ENCODE measurements at regions not wholly inside any gene's neighbourhood (a gene's known extent, or its start where the extent isn't known, plus 50 kb on each side); places are given as distances from the start of the nearest gene placed in this dataset.

DNA sequence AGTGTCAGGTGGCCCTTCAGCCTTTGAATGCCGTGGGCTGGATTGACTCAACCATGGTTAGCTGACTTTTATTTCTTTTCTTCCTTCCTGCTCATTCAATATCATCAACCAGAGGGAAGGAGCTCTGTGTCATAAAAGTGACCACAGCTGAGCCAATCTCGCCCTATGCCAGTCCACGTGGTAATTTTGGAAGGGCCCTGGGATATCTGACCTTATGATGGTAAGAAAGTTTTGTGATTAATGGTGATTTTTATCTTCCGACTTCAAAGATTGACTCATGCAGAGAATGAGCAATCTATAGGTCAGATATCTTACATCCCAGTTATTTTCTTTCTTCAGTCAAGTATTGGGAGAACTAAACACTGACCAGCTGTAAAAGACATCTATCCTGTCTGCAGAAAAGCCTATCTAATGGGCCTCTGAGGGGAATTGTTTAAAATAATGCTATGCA lies 170.3 kb downstream of the ZC3H11B start:
- no peak overlapping the region for H3K4me3 ChIP-seq (ENCODE audit: low read depth, low read length)
- ChIA-PET CTCF (interaction anchor here (0.7 kb wide), 1 partner anchor 75 kb away, joined by 3 read pairs; no protein-coding TSS in a partner anchor), POLR2A (no interaction called here)
- DNase-seq (ENCODE audit: low read depth, low spot score): no peak
- no peak for TF ChIP-seq CTCF (IDR thresholded peaks at IDR 0.05; ENCODE audit: insufficient read depth, low read length, missing control alignments)

DNA sequence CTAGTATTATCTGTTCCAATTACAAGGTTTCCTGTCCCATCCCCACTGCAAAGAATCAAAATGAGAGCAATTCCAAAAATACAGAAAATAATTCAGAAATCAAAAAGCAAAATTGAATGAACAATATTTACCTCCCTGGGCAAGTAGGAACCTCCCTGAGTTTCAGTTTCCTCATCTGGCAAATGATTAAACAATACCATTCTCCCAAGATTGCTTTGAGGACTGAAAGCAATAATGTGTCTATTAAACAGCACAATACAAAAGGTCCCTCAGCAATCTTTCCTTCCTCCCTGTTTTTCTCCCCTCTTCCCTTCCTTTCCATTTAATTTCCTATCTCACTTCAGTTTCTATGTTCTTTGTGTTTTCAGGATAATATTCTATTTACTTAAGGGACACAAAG lies 171.0 kb downstream of the ZC3H11B start:
- TF ChIP-seq CTCF (IDR thresholded peaks at IDR 0.05; ENCODE audit: insufficient read depth, low read length, missing control alignments): no peak
- DNase-seq (ENCODE audit: low read depth, low spot score): no peak
- H3K4me3 ChIP-seq (ENCODE audit: low read depth, low read length): no peak overlapping the region
- ChIA-PET CTCF (no interaction called here), POLR2A (no interaction called here)

DNA sequence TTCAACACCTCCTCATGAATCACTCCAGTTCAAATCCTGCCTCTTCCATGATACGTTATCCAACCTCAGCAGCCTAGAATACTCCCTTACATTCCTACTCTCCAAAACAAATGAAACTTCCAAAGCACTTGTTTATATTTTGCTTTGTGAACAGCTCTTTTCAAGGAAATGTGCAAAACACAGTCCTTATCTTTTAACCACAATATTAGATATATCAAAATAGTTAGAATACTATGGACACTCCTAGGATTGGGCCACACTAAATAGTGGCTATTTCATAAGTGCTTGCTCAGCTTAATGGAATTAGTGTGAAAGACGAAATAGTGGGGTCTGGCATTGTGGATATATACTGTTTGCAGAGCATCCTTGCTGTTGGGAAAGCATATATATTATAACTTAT lies 173.5 kb downstream of the ZC3H11B start:
- no peak for DNase-seq (ENCODE audit: low read depth, low spot score)
- ChIA-PET CTCF (no interaction called here), POLR2A (interaction anchor here (0.7 kb wide), 1 partner anchor 353 kb away, joined by 3 read pairs; no protein-coding TSS in a partner anchor)

GRCh38 chr1:219438386-219438785 lies 174.5 kb downstream of the ZC3H11B start:
- no peak for TF ChIP-seq CTCF (IDR thresholded peaks at IDR 0.05; ENCODE audit: insufficient read depth, low read length, missing control alignments)
- CTCF ChIA-PET: no interaction called here
- POLR2A ChIA-PET: no interaction called here
- no peak overlapping the region for H3K4me3 ChIP-seq (ENCODE audit: low read depth, low read length)
- DNase-seq (ENCODE audit: low read depth, low spot score): no peak

More for the DNA sequence above, 173.5 kb downstream of the ZC3H11B start:
- no peak overlapping the region for H3K4me3 ChIP-seq (ENCODE audit: low read depth, low read length)
- no peak for TF ChIP-seq CTCF (IDR thresholded peaks at IDR 0.05; ENCODE audit: insufficient read depth, low read length, missing control alignments)

- H3K4me3 ChIP-seq (ENCODE audit: low read depth, low read length): no peak overlapping the region
- no peak for DNase-seq (ENCODE audit: low read depth, low spot score)
- TF ChIP-seq CTCF (IDR thresholded peaks at IDR 0.05; ENCODE audit: insufficient read depth, low read length, missing control alignments): no peak
- ChIA-PET CTCF (no interaction called here), POLR2A (no interaction called here)
Measured at GRCh38 chr1:219434923-219435297, 178.0 kb downstream of the ZC3H11B start.

DNA sequence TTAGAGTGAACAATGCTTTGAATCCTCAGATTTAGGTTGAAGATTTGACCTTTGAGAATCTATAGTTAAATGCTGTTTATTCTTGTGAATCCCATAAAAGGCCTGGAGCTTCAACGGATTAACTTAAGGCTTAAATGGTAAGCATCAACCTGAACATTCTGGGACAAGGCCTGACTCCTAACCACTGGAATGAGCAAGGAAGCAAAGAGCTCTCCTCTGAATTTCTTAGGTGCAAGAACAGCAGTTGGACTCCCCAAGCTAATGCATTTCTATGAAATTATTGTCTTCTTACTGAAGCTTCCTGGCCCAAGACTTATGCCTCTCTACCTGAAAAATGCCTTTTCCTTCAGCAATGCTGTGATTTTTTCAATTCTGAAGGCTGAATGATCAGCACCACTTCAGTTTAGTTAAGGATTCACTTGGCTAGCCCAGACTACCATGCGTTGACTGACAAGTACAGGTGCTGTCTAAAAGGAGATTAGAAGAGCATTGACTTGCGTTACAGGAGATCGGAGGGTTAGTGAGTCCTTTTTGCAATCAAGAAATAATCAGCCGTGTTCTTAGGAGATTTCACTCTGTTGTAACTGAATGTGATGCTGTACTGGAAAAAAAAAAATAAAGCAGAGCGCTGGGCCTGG lies 178.5 kb downstream of the ZC3H11B start:
- no peak overlapping the region for H3K4me3 ChIP-seq (ENCODE audit: low read depth, low read length)
- no peak for TF ChIP-seq CTCF (IDR thresholded peaks at IDR 0.05; ENCODE audit: insufficient read depth, low read length, missing control alignments)
- no peak for DNase-seq (ENCODE audit: low read depth, low spot score)
- CTCF ChIA-PET: no interaction called here
- POLR2A ChIA-PET: no interaction called here
